ENCODE measurements at regions not wholly inside any gene's neighbourhood (a gene's known extent, or its start where the extent isn't known, plus 50 kb on each side); places are given as distances from the start of the nearest gene placed in this dataset.

GRCh38 chr20:17803765-17804164 is 104.0 kb downstream of the BANF2 start (continued):
- TF ChIP-seq, protein P1, sequence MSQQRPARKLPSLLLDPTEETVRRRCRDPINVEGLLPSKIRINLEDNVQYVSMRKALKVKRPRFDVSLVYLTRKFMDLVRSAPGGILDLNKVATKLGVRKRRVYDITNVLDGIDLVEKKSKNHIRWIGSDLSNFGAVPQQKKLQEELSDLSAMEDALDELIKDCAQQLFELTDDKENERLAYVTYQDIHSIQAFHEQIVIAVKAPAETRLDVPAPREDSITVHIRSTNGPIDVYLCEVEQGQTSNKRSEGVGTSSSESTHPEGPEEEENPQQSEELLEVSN (IDR thresholded peaks at IDR 0.05; ENCODE audit: borderline replicate concordance, low read depth), result no peak
- no peak for TF ChIP-seq MAFK (IDR thresholded peaks at IDR 0.05; ENCODE audit: partially characterized antibody)
- TF ChIP-seq SMC3 (IDR thresholded peaks at IDR 0.05), result no peak

GRCh38 chr20:17799575-17800227 is 99.9 kb downstream of the BANF2 start:
- H3K9me3 ChIP-seq, result no peaks in the 10 kb centered on the region
- H3K4me3 ChIP-seq, result no peak overlapping the region
- DNase-seq (ENCODE audit: low read depth in 1 of 2, low spot score in 1 of 2) (no peak), FAIRE-seq (no peak), ATAC-seq (no peak)
- ChIA-PET CTCF (interaction anchor here (0.6 kb wide), 1 partner anchor 198 kb away, joined by 3 read pairs; no protein-coding TSS in a partner anchor), POLR2A (no interaction called here)
- whole genome bisulfite sequencing (ENCODE audit: missing lambda C conversion rate), result 25% methylated on average over 1 of the region's 1 CpG
- no peaks in the 10 kb centered on the region for H3K4me1 ChIP-seq
- H3K4me2 ChIP-seq, result no peak overlapping the region
- TF ChIP-seq SREBF2 (IDR thresholded peaks at IDR 0.05) (no peak), KDM5A (IDR thresholded peaks at IDR 0.05) (no peak), TFCP2L1 (CRISPR knock-in tag; IDR thresholded peaks at IDR 0.05) (no peak), HEYL (CRISPR knock-in tag; IDR thresholded peaks at IDR 0.05) (no peak), ELK1 (IDR thresholded peaks at IDR 0.05; ENCODE audit: low read depth, low read length) (no peak), NR3C1 (IDR thresholded peaks at IDR 0.05) (no peak), EP300 (IDR thresholded peaks at IDR 0.05) (no peak), CEBPB (IDR thresholded peaks at IDR 0.05) (no peak), ZSCAN20 (CRISPR knock-in tag; IDR thresholded peaks at IDR 0.05) (no peak), BCL3 (IDR thresholded peaks at IDR 0.05) (no peak), RFX5 (IDR thresholded peaks at IDR 0.05) (no peak)
- TF ChIP-seq, protein P2, sequence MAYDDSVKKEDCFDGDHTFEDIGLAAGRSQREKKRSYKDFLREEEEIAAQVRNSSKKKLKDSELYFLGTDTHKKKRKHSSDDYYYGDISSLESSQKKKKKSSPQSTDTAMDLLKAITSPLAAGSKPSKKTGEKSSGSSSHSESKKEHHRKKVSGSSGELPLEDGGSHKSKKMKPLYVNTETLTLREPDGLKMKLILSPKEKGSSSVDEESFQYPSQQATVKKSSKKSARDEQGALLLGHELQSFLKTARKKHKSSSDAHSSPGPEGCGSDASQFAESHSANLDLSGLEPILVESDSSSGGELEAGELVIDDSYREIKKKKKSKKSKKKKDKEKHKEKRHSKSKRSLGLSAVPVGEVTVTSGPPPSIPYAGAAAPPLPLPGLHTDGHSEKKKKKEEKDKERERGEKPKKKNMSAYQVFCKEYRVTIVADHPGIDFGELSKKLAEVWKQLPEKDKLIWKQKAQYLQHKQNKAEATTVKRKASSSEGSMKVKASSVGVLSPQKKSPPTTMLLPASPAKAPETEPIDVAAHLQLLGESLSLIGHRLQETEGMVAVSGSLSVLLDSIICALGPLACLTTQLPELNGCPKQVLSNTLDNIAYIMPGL (CRISPR knock-in tag; IDR thresholded peaks at IDR 0.05; ENCODE audit: borderline replicate concordance), result no peak
- TF ChIP-seq, protein P3, sequence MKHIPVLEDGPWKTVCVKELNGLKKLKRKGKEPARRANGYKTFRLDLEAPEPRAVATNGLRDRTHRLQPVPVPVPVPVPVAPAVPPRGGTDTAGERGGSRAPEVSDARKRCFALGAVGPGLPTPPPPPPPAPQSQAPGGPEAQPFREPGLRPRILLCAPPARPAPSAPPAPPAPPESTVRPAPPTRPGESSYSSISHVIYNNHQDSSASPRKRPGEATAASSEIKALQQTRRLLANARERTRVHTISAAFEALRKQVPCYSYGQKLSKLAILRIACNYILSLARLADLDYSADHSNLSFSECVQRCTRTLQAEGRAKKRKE (CRISPR knock-in tag; IDR thresholded peaks at IDR 0.05; ENCODE audit: low read depth), result no peak
- no peak overlapping the region for H3K27ac ChIP-seq

- no peak for ATAC-seq
- TF ChIP-seq JUNB (IDR thresholded peaks at IDR 0.05) (no peak), RCOR1 (IDR thresholded peaks at IDR 0.05; ENCODE audit: low read depth, low read length) (no peak), BCL3 (IDR thresholded peaks at IDR 0.05) (no peak), CHD4 (IDR thresholded peaks at IDR 0.05; ENCODE audit: borderline replicate concordance) (no peak), RAD21 (conservative IDR thresholded peaks at IDR 0.05 in 1 of 2, IDR thresholded peaks at IDR 0.05 in 1 of 2) (no peak), NPAS2 (CRISPR knock-in tag; IDR thresholded peaks at IDR 0.05; ENCODE audit: borderline replicate concordance) (no peak)
- Histone ChIP-seq H3K27ac (no peak overlapping the region), H3K9me3 (no peaks in the 10 kb centered on the region), H3K4me2 (no peak overlapping the region), H3K4me3 (no peak overlapping the region), H3K4me1 (no peaks in the 10 kb centered on the region)
- no peak for DNase-seq (ENCODE audit: low read depth in 1 of 2, low spot score in 1 of 2)
- ChIA-PET POLR2A (interaction anchor here (0.8 kb wide), 1 partner anchor 9 kb away, joined by 3 read pairs; no protein-coding TSS in a partner anchor), CTCF (interaction anchor here (0.6 kb wide), 1 partner anchor 9 kb away, joined by 3 read pairs; no protein-coding TSS in a partner anchor)
- 60% methylated on average over 1 of the region's 1 CpG for WGBS (ENCODE audit: missing lambda C conversion rate)
- FAIRE-seq, result no peak
Measured at GRCh38 chr20:17798601-17799000, 98.8 kb downstream of the BANF2 start.
